ENCODE measurements at regions not wholly inside any gene's neighbourhood (a gene's known extent, or its start where the extent isn't known, plus 50 kb on each side); places are given as distances from the start of the nearest gene placed in this dataset.

- 67 to 72% (median 70%) methylated on average over 4 of the region's 4 CpGs for WGBS, 3 donors
- H3K36me3 ChIP-seq = no peaks in the 10 kb centered on the region
- TF ChIP-seq EP300 (IDR thresholded peaks at IDR 0.05) (no peak), POLR2A (IDR thresholded peaks at IDR 0.05) (no peak), CTCF (IDR thresholded peaks at IDR 0.05) (no peak)
- no peak overlapping the region for H3K27ac ChIP-seq
- no peaks in the 10 kb centered on the region for H3K9me3 ChIP-seq
- intact Hi-C loops (cut with DNase I) = no loop called here
- no peak overlapping the region for H3K4me3 ChIP-seq
- H3K27me3 ChIP-seq = no peaks in the 10 kb centered on the region
- DNase-seq = no peak
- no peaks in the 10 kb centered on the region for H3K4me1 ChIP-seq (ENCODE audit: insufficient read depth)
Measured at GRCh38 chr7:53245721-53246120, 210.3 kb downstream of the POM121L12 start.

- DNase-seq = no peak
- no peak for TF ChIP-seq CTCF (IDR thresholded peaks at IDR 0.05)
- TF ChIP-seq POLR2A (IDR thresholded peaks at IDR 0.05) = no peak
- TF ChIP-seq EP300 (IDR thresholded peaks at IDR 0.05) = no peak
- Histone ChIP-seq H3K27ac (no peak overlapping the region), H3K9me3 (no peaks in the 10 kb centered on the region), H3K36me3 (no peaks in the 10 kb centered on the region), H3K4me3 (no peak overlapping the region), H3K27me3 (no peaks in the 10 kb centered on the region), H3K4me1 (ENCODE audit: insufficient read depth) (no peaks in the 10 kb centered on the region)
- WGBS, 3 donors = 60 to 66% (median 63%) methylated on average over 1 of the region's 1 CpG
- intact Hi-C loops (cut with DNase I) = no loop called here
Measured at GRCh38 chr7:53246957-53247356, 211.5 kb downstream of the POM121L12 start.

- Histone ChIP-seq H3K9me3 (peaks cover 0 to 4% of the 10 kb centered on the region in 2 donors), H3K27ac (no peak overlapping the region), H3K36me3 (no peaks in the 10 kb centered on the region), H3K4me1 (ENCODE audit: insufficient read depth) (no peaks in the 10 kb centered on the region), H3K27me3 (no peaks in the 10 kb centered on the region), H3K4me3 (no peak overlapping the region)
- intact Hi-C loops (cut with DNase I) = no loop called here
- no peak for DNase-seq
- WGBS, 3 donors = 27 to 42% (median 41%) methylated on average over 1 of the region's 1 CpG
- TF ChIP-seq POLR2A (IDR thresholded peaks at IDR 0.05) = no peak
- no peak for TF ChIP-seq EP300 (IDR thresholded peaks at IDR 0.05)
- no peak for TF ChIP-seq CTCF (IDR thresholded peaks at IDR 0.05)
Measured at GRCh38 chr7:53252539-53252938, 217.1 kb downstream of the POM121L12 start.

GRCh38 chr7:53272081-53272480 is 236.6 kb downstream of the POM121L12 start:
- no peak for DNase-seq
- no peak overlapping the region for H3K27ac ChIP-seq
- no peaks in the 10 kb centered on the region for H3K9me3 ChIP-seq
- no peaks in the 10 kb centered on the region for H3K36me3 ChIP-seq
- H3K4me3 ChIP-seq = no peak overlapping the region
- H3K27me3 ChIP-seq = no peaks in the 10 kb centered on the region
- no peak for TF ChIP-seq EP300 (IDR thresholded peaks at IDR 0.05)
- TF ChIP-seq POLR2A (IDR thresholded peaks at IDR 0.05) = no peak
- intact Hi-C loops (cut with DNase I) = no loop called here
- no peaks in the 10 kb centered on the region for H3K4me1 ChIP-seq (ENCODE audit: insufficient read depth)
- WGBS, 3 donors = 19 to 33% (median 21%) methylated on average over 4 of the region's 4 CpGs

GRCh38 chr7:53281312-53281711 is 245.9 kb downstream of the POM121L12 start:
- no peaks in the 10 kb centered on the region for H3K36me3 ChIP-seq
- H3K27me3 ChIP-seq = no peaks in the 10 kb centered on the region
- H3K4me3 ChIP-seq = no peak overlapping the region
- H3K4me1 ChIP-seq (ENCODE audit: insufficient read depth) = no peaks in the 10 kb centered on the region
- no peak for DNase-seq
- intact Hi-C loops (cut with DNase I) = no loop called here
- TF ChIP-seq EP300 (IDR thresholded peaks at IDR 0.05) = no peak
- TF ChIP-seq CTCF (IDR thresholded peaks at IDR 0.05) = no peak
- TF ChIP-seq POLR2A (IDR thresholded peaks at IDR 0.05) = no peak
- H3K27ac ChIP-seq = no peak overlapping the region
- no peaks in the 10 kb centered on the region for H3K9me3 ChIP-seq
- 83 to 89% (median 85%) methylated on average over 5 of the region's 5 CpGs for WGBS, 3 donors
